ENCODE measurements at regions not wholly inside any gene's neighbourhood (a gene's known extent, or its start where the extent isn't known, plus 50 kb on each side); places are given as distances from the start of the nearest gene placed in this dataset.

- in situ Hi-C loops (cut with MboI; ENCODE audit: low pct_ligation_motif_present in 1 of 4, low pct_unique_long_range_greater_than_20kb in 1 of 4, low sequenced_read_pairs in 3 of 4) (no loop called here), intact Hi-C loops (cut with DNase I; ENCODE audit: low total_unique reads) (no loop called here)
- no peak overlapping the region for H3K4me3 ChIP-seq
- H3K4me1 ChIP-seq, result peaks cover 0 to 9% (median 0%) of the 10 kb centered on the region in 4 donors
- DNase-seq, result no peak
- no peaks in the 10 kb centered on the region for H3K27me3 ChIP-seq
- H3K36me3 ChIP-seq, result no peaks in the 10 kb centered on the region
- H3K9me3 ChIP-seq, result no peaks in the 10 kb centered on the region
- 34 to 52% methylated on average over 5 to 6 of the region's 6 CpGs for WGBS, 2 donors (ENCODE audit: low coverage in 1 of 2)
- TF ChIP-seq POLR2AphosphoS5 (IDR thresholded peaks at IDR 0.05) (peak in 1 of 3 donors; percentile 20), EP300 (IDR thresholded peaks at IDR 0.05; ENCODE audit: low read depth) (no peak), CTCF (IDR thresholded peaks at IDR 0.05) (no peak), POLR2A (IDR thresholded peaks at IDR 0.05) (no peak)
- peak overlapping the region in 3 of 4 donors; percentile 6 to 32 (median 18) for H3K27ac ChIP-seq
Observed at GRCh38 chr1:168920456-168921094, 185.9 kb upstream of the ATP1B1 start.

DNA sequence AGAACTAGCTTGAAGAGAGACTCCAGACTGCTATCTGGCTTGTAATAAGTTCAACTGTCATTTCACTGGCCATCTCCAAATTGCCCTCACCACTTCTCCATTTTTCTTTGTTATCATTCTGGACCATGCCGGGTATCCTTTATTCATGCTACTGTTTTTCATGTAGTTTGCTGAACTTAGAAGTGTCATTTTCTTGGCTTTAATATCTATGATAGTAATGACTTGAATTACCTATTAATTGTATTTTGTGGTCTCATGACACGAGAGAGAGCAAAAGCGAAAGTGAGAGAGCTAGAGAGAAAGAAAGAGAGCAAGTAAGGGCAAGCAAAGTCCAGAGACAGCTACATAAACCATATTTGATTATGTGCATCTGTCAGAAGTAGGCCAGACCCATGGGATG, 184.9 kb upstream of the ATP1B1 start:
- H3K36me3 ChIP-seq, result no peaks in the 10 kb centered on the region
- intact Hi-C loops (cut with DNase I; ENCODE audit: low total_unique reads) (no loop called here), in situ Hi-C loops (cut with MboI; ENCODE audit: low pct_ligation_motif_present in 1 of 4, low pct_unique_long_range_greater_than_20kb in 1 of 4, low sequenced_read_pairs in 3 of 4) (no loop called here)
- H3K4me3 ChIP-seq, result no peak overlapping the region
- peak overlapping the region; percentile 2 to 34 (median 20) for H3K27ac ChIP-seq
- H3K9me3 ChIP-seq, result no peaks in the 10 kb centered on the region
- H3K4me1 ChIP-seq, result peaks cover 0 to 9% (median 0%) of the 10 kb centered on the region in 4 donors
- H3K27me3 ChIP-seq, result no peaks in the 10 kb centered on the region
- WGBS, 2 donors (ENCODE audit: low coverage in 1 of 2), result 49 to 74% methylated on average over 3 of the region's 3 CpGs
- TF ChIP-seq EP300 (IDR thresholded peaks at IDR 0.05; ENCODE audit: low read depth) (no peak), POLR2A (IDR thresholded peaks at IDR 0.05) (no peak), CTCF (IDR thresholded peaks at IDR 0.05) (no peak), POLR2AphosphoS5 (IDR thresholded peaks at IDR 0.05) (no peak)
- no peak for DNase-seq

GRCh38 chr1:168923521-168924136, 182.9 kb upstream of the ATP1B1 start:
- WGBS, 2 donors (ENCODE audit: low coverage in 1 of 2), result 82 to 88% methylated on average over 3 of the region's 3 CpGs
- DNase-seq, result no peak
- no peak overlapping the region for H3K27ac ChIP-seq
- no peak overlapping the region for H3K4me3 ChIP-seq
- peaks cover 0 to 9% (median 0%) of the 10 kb centered on the region in 4 donors for H3K4me1 ChIP-seq
- in situ Hi-C loops (cut with MboI; ENCODE audit: low pct_ligation_motif_present in 1 of 4, low pct_unique_long_range_greater_than_20kb in 1 of 4, low sequenced_read_pairs in 3 of 4), result no loop called here
- no peaks in the 10 kb centered on the region for H3K36me3 ChIP-seq
- no peaks in the 10 kb centered on the region for H3K9me3 ChIP-seq
- H3K27me3 ChIP-seq, result no peaks in the 10 kb centered on the region
- intact Hi-C loops (cut with DNase I; ENCODE audit: low total_unique reads), result no loop called here
- TF ChIP-seq CTCF (IDR thresholded peaks at IDR 0.05), result no peak
- no peak for TF ChIP-seq POLR2A (IDR thresholded peaks at IDR 0.05)
- no peak for TF ChIP-seq POLR2AphosphoS5 (IDR thresholded peaks at IDR 0.05)
- no peak for TF ChIP-seq EP300 (IDR thresholded peaks at IDR 0.05; ENCODE audit: low read depth)

DNA sequence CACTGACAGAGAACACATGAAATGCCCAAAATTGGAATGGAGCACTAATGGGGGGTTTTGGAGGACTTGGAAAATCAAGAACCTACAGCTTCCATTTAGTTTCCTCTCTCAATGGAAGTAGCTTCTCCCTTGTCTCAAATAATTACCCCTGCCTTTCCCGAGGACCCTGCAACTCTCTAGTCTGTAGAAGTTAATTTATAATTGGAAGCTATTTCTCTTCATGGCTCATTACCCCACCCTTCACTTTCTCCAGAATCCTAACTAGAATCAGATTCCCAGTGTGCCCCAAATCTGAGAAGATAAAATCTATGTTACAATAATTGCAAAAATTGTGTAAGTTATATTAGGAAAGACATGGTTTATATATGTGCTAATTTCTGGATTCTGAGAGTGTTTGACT, 181.5 kb upstream of the ATP1B1 start:
- H3K27ac ChIP-seq, result no peak overlapping the region
- in situ Hi-C loops (cut with MboI; ENCODE audit: low pct_ligation_motif_present in 1 of 4, low pct_unique_long_range_greater_than_20kb in 1 of 4, low sequenced_read_pairs in 3 of 4) (no loop called here), intact Hi-C loops (cut with DNase I; ENCODE audit: low total_unique reads) (no loop called here)
- H3K9me3 ChIP-seq, result no peaks in the 10 kb centered on the region
- no peak for DNase-seq
- 84 to 100% methylated on average over 1 of the region's 1 CpG for WGBS, 2 donors (ENCODE audit: low coverage in 1 of 2)
- TF ChIP-seq CTCF (IDR thresholded peaks at IDR 0.05) (no peak), POLR2AphosphoS5 (IDR thresholded peaks at IDR 0.05) (no peak), EP300 (IDR thresholded peaks at IDR 0.05; ENCODE audit: low read depth) (no peak), POLR2A (IDR thresholded peaks at IDR 0.05) (no peak)
- H3K36me3 ChIP-seq, result no peaks in the 10 kb centered on the region
- peaks cover 0 to 9% (median 0%) of the 10 kb centered on the region in 4 donors for H3K4me1 ChIP-seq
- H3K27me3 ChIP-seq, result no peaks in the 10 kb centered on the region
- no peak overlapping the region for H3K4me3 ChIP-seq

Measured in transverse colon (tissue), 4 donors.